ENCODE measurements at regions not wholly inside any gene's neighbourhood (a gene's known extent, or its start where the extent isn't known, plus 50 kb on each side); places are given as distances from the start of the nearest gene placed in this dataset.
A peak's percentile ranks its signal among the peaks of the same experiment; 100 is the strongest.

DNA sequence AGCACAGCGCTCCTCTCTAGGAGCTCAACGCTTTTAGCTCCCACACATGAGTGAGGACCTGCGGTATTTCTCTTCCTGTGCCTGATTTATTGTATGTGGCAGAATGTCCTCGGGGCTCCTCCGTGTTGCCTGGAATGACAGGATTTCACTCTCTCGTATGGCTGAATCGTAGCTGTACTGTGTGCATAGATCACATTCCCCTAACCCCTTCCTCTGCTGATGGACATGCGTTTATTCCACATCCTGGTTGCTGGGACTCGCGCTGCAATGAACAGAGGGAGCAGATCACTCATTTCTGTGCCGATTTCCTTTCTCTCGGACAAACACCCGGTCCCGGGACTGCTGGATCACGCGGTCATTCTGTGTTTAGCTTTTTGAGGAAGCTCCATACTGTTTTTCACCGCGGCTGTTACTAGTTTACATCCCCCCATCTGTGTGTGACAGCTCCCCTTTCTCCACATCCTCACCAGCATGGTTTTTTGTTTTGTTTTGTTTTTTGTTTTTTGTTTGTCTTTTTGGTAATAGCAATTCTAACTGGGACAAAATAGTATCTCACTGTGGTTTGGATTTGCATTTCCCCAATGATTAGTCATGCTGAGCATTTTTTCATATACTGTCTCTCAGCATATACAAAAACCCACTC, 76.3 kb downstream of the FOXL3 start:
- Histone ChIP-seq H3K4me3 (no peak overlapping the region), H2AFZ (no peak overlapping the region), H3K27me3 (no peaks in the 10 kb centered on the region), H3K9me2 (replicated peaks; ENCODE audit: insufficient read depth) (no peaks in the 10 kb centered on the region), H3K36me3 (replicated peaks; ENCODE audit: insufficient read depth, low read depth) (no peaks in the 10 kb centered on the region), H3K4me1 (ENCODE audit: insufficient read depth) (peaks cover 24% of the 10 kb centered on the region), H4K20me1 (ENCODE audit: insufficient read depth, poor library complexity, severe bottlenecking) (no peaks in the 10 kb centered on the region), H3K79me2 (no peaks in the 10 kb centered on the region), H3K27ac (peak overlapping the region; percentile 16), H3K4me2 (peak overlapping the region; percentile 41), H3K9me3 (ENCODE audit: low read depth) (no peaks in the 10 kb centered on the region)
- DNase-seq (ENCODE audit: low spot score), result no peak
- WGBS (ENCODE audit: low lambda C conversion rate, missing lambda C conversion rate), result 51% methylated on average over 18 of the region's 18 CpGs
- TF ChIP-seq CTCF (IDR thresholded peaks at IDR 0.05; ENCODE audit: poor library complexity) (no peak), EZH2 (IDR thresholded peaks at IDR 0.05; ENCODE audit: borderline replicate concordance) (no peak), EZH2phosphoT487 (IDR thresholded peaks at IDR 0.05; ENCODE audit: low read depth, severe bottlenecking, unreplicated experiment) (no peak)

- TF ChIP-seq EZH2phosphoT487 (IDR thresholded peaks at IDR 0.05; ENCODE audit: low read depth, severe bottlenecking, unreplicated experiment), result no peak
- H3K36me3 ChIP-seq (replicated peaks; ENCODE audit: insufficient read depth, low read depth), result no peaks in the 10 kb centered on the region
- no peak overlapping the region for H2AFZ ChIP-seq
- no peaks in the 10 kb centered on the region for H3K27me3 ChIP-seq
- peaks cover 23% of the 10 kb centered on the region for H3K4me1 ChIP-seq (ENCODE audit: insufficient read depth)
- peak overlapping the region; percentile 16 for H3K27ac ChIP-seq
- H4K20me1 ChIP-seq (ENCODE audit: insufficient read depth, poor library complexity, severe bottlenecking), result no peaks in the 10 kb centered on the region
- no peak overlapping the region for H3K4me3 ChIP-seq
- H3K9me3 ChIP-seq (ENCODE audit: low read depth), result no peaks in the 10 kb centered on the region
- H3K79me2 ChIP-seq, result no peaks in the 10 kb centered on the region
- no peak overlapping the region for H3K4me2 ChIP-seq
- 95% methylated on average over 5 of the region's 9 CpGs for WGBS (ENCODE audit: low lambda C conversion rate, missing lambda C conversion rate)
- no peaks in the 10 kb centered on the region for H3K9me2 ChIP-seq (replicated peaks; ENCODE audit: insufficient read depth)
- DNase-seq (ENCODE audit: low spot score), result no peak
Measured at GRCh38 chr7:367351-367901, 77.5 kb downstream of the FOXL3 start.

- H4K20me1 ChIP-seq (ENCODE audit: insufficient read depth, poor library complexity, severe bottlenecking), result no peaks in the 10 kb centered on the region
- H3K27me3 ChIP-seq, result no peaks in the 10 kb centered on the region
- H3K9me3 ChIP-seq (ENCODE audit: low read depth), result no peaks in the 10 kb centered on the region
- no peak overlapping the region for H3K4me3 ChIP-seq
- H3K9me2 ChIP-seq (replicated peaks; ENCODE audit: insufficient read depth), result no peaks in the 10 kb centered on the region
- no peaks in the 10 kb centered on the region for H3K79me2 ChIP-seq
- H2AFZ ChIP-seq, result no peak overlapping the region
- WGBS (ENCODE audit: low lambda C conversion rate, missing lambda C conversion rate), result 85% methylated on average over 47 of the region's 51 CpGs
- no peak overlapping the region for H3K4me2 ChIP-seq
- H3K27ac ChIP-seq, result peak overlapping the region; percentile 77
- DNase-seq (ENCODE audit: low spot score), result no peak
- H3K36me3 ChIP-seq (replicated peaks; ENCODE audit: insufficient read depth, low read depth), result no peaks in the 10 kb centered on the region
- TF ChIP-seq EZH2phosphoT487 (IDR thresholded peaks at IDR 0.05; ENCODE audit: low read depth, severe bottlenecking, unreplicated experiment) (no peak), CTCF (IDR thresholded peaks at IDR 0.05; ENCODE audit: poor library complexity) (no peak), EZH2 (IDR thresholded peaks at IDR 0.05; ENCODE audit: borderline replicate concordance) (no peak)
- H3K4me1 ChIP-seq (ENCODE audit: insufficient read depth), result peaks cover 37% of the 10 kb centered on the region
Measured at GRCh38 chr7:368651-369475, 78.9 kb downstream of the FOXL3 start.

All from hepatocyte (in vitro differentiated cells).